DOHH2 (cell line): ENCODE measurements at regions not wholly inside any gene's neighbourhood (a gene's known extent, or its start where the extent isn't known, plus 50 kb on each side); places are given as distances from the start of the nearest gene placed in this dataset.

Experiments
- H3F3A ChIP-seq: fragments of 200-600 bp; sonication (generic), shearing (Covaris generic); 2 replicates; pipeline ENCODE4 v1.6.0; 2016; ENCODE audit warnings: antibody characterized with exemption, mild to moderate bottlenecking; ENCODE audit not compliant: control insufficient read depth, insufficient read depth
- H3K27ac ChIP-seq: fragments of 200-600 bp; sonication (generic); 2 replicates; pipeline ENCODE4 v1.5.1; 2014; ENCODE audit warnings: low read depth, mild to moderate bottlenecking, low read length, moderate library complexity
- H3K27me3 ChIP-seq: fragments of 200-600 bp; sonication (generic); 2 replicates; pipeline ENCODE4 v1.6.1; 2014; ENCODE audit warnings: mild to moderate bottlenecking, low read length, mixed read lengths; ENCODE audit not compliant: control insufficient read depth
- H3K36me3 ChIP-seq: fragments of 200-600 bp; sonication (generic); 2 replicates; pipeline ENCODE4 v1.6.1; 2014; ENCODE audit warnings: mild to moderate bottlenecking, low read length, moderate library complexity, mixed read lengths; ENCODE audit not compliant: control insufficient read depth
- H3K4me1 ChIP-seq: fragments of 200-600 bp; sonication (generic); 2 replicates; pipeline ENCODE4 v1.6.1; 2014; ENCODE audit warnings: mild to moderate bottlenecking, low read length, mixed read lengths; ENCODE audit not compliant: control insufficient read depth
- H3K4me2 ChIP-seq: fragments of 200-600 bp; sonication (generic); 2 replicates; pipeline ENCODE4 v1.6.0; 2014; ENCODE audit warnings: mild to moderate bottlenecking, low read length, moderate library complexity
- H3K4me3 ChIP-seq: fragments of 200-600 bp; sonication (generic); 2 replicates; pipeline ENCODE4 v1.5.1; 2014; ENCODE audit warnings: mild to moderate bottlenecking, low read length, mixed read lengths
- H3K79me2 ChIP-seq: fragments of 200-600 bp; sonication (generic); 2 replicates; pipeline ENCODE4 v1.6.1; 2014; ENCODE audit warnings: mild to moderate bottlenecking, low read length, mixed read lengths; ENCODE audit not compliant: control insufficient read depth
- H3K9me2 ChIP-seq: fragments of 200-600 bp; sonication (generic); replicated peaks from 2 replicates; pipeline ENCODE4 v1.6.1; 2014; ENCODE audit warnings: mild to moderate bottlenecking, low read length, mixed read lengths; ENCODE audit not compliant: control insufficient read depth
- H3K9me3 ChIP-seq: fragments of 200-600 bp; sonication (generic); 2 replicates; pipeline ENCODE4 v1.6.1; 2014; ENCODE audit warnings: antibody characterized with exemption, low read length, mixed read lengths; ENCODE audit not compliant: control insufficient read depth, insufficient read depth
- H4K20me1 ChIP-seq: fragments of 200-600 bp; sonication (generic); 2 replicates; pipeline ENCODE4 v1.6.0; 2014; ENCODE audit warnings: low read depth, mild to moderate bottlenecking, antibody characterized with exemption, low read length, moderate library complexity; ENCODE audit not compliant: control insufficient read depth, insufficient read depth
- CTCF ChIP-seq: fragments of 200-600 bp; sonication (generic); IDR thresholded peaks from one replicate; pipeline ENCODE4 v1.5.1; 2014; ENCODE audit warnings: antibody characterized with exemption, mild to moderate bottlenecking, low read depth, low read length; ENCODE audit not compliant: poor library complexity, severe bottlenecking
- EZH2phosphoT487 ChIP-seq: fragments of 200-600 bp; sonication (generic); IDR thresholded peaks from 2 replicates; pipeline ENCODE4 v1.6.1; 2017; ENCODE audit warnings: borderline replicate concordance, mild to moderate bottlenecking, antibody characterized with exemption, low read length, moderate library complexity, mixed read lengths

DNA sequence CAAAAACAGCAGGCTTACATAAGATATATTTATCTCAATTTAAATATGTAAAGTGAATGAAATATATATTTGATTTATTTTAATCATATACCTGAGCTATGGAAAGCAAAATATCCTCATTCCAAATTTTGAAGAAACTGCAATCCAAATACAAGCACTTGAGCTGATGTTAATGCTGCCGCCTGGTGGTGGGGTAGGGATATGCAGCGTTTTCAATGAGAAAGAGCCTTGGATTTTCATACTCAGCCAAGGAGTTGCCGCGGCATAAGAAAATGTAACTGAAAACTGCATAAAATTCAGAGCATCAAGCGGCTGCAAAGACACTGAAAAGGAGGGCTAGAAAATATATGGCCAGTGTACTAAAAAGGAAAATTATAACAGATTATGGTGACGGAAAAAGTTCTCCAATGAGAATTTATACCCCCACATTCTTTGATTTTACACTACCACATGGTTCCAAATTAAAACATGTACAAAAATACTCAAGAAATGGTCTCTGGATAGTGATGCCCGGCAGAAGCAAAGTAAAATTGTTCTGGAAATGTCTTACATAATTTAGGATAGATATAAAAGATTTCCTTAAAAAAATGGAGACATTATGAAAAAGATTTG, 660.3 kb upstream of the PITX2 start:
- Histone ChIP-seq H3K79me2 (no peaks in the 10 kb centered on the region), H3K4me3 (no peak overlapping the region), H3F3A (no peaks in the 10 kb centered on the region), H3K27ac (no peak overlapping the region), H3K9me2 (no peaks in the 10 kb centered on the region), H3K9me3 (no peaks in the 10 kb centered on the region), H3K4me2 (no peak overlapping the region), H3K36me3 (no peaks in the 10 kb centered on the region), H3K27me3 (0 out of 2 replicates have a peak, but pooled peaks cover 4% of the 10 kb centered on the region), H4K20me1 (no peaks in the 10 kb centered on the region), H3K4me1 (no peaks in the 10 kb centered on the region)
- TF ChIP-seq CTCF, result peak; percentile 79
- no peak for TF ChIP-seq EZH2phosphoT487

- no peaks in the 10 kb centered on the region for H3K79me2 ChIP-seq
- no peaks in the 10 kb centered on the region for H3K36me3 ChIP-seq
- no peaks in the 10 kb centered on the region for H4K20me1 ChIP-seq
- H3K4me1 ChIP-seq, result no peaks in the 10 kb centered on the region
- H3K4me3 ChIP-seq, result no peak overlapping the region
- H3K9me3 ChIP-seq, result no peaks in the 10 kb centered on the region
- TF ChIP-seq CTCF (no peak), EZH2phosphoT487 (no peak)
- no peak overlapping the region for H3K27ac ChIP-seq
- H3K4me2 ChIP-seq, result no peak overlapping the region
- no peaks in the 10 kb centered on the region for H3K27me3 ChIP-seq
- no peaks in the 10 kb centered on the region for H3K9me2 ChIP-seq
- H3F3A ChIP-seq, result no peaks in the 10 kb centered on the region
Measured at GRCh38 chr4:111296466-111296865, 673.6 kb upstream of the PITX2 start.

DNA sequence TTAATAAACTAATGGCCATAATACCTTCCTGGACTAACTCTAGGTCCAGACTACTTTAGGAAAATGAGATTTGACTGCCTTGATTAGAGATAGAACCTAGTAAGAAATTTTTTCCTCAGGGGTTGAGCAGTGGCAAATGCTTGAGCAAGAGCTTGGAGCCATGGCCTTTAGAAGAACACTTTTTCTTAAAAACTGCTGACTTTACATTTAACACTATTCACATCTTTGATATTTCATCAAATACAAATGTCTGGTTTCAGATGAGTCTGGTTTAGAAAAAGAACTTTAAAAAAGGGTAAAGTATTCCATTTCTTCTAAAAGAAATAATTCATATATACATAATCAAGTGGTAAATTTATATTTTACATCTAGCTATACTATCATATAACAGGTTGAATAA, 680.9 kb upstream of the PITX2 start:
- Histone ChIP-seq H3F3A (no peaks in the 10 kb centered on the region), H3K79me2 (no peaks in the 10 kb centered on the region), H3K4me2 (no peak overlapping the region), H3K27me3 (no peaks in the 10 kb centered on the region), H3K4me1 (no peaks in the 10 kb centered on the region), H3K9me2 (no peaks in the 10 kb centered on the region), H4K20me1 (no peaks in the 10 kb centered on the region), H3K36me3 (no peaks in the 10 kb centered on the region), H3K27ac (no peak overlapping the region), H3K9me3 (no peaks in the 10 kb centered on the region), H3K4me3 (no peak overlapping the region)
- TF ChIP-seq CTCF (no peak), EZH2phosphoT487 (no peak)
